Muscle of leg (tissue), 3 donors: ENCODE measurements at regions not wholly inside any gene's neighbourhood (a gene's known extent, or its start where the extent isn't known, plus 50 kb on each side); places are given as distances from the start of the nearest gene placed in this dataset.

ENCODE experiments used
- DNase-seq: peaks from one replicate; pipeline ENCODE4 v3.0.0; 2013
- H3K27ac ChIP-seq: one replicate; pipeline ENCODE4 v1.5.1; 2013; ENCODE audit warnings: mild to moderate bottlenecking, low read length, control low read depth
- H3K27me3 ChIP-seq: one replicate; pipeline ENCODE4 v1.6.1; 2013; ENCODE audit warnings: low read length; ENCODE audit not compliant: control insufficient read depth, insufficient read depth
- H3K36me3 ChIP-seq: one replicate; pipeline ENCODE4 v1.6.1; 2013; ENCODE audit warnings: low read length; ENCODE audit not compliant: control insufficient read depth, insufficient read depth
- H3K4me1 ChIP-seq: one replicate; pipeline ENCODE4 v1.6.1; 2013; ENCODE audit warnings: low read length; ENCODE audit not compliant: control insufficient read depth, insufficient read depth
- H3K4me3 ChIP-seq: one replicate; pipeline ENCODE4 v1.5.1; 2013; ENCODE audit warnings: low read length, control low read depth
- H3K9me3 ChIP-seq: replicated peaks from 2 replicates; pipeline ENCODE4 v1.6.1; 2013; ENCODE audit warnings: low read depth, low read length; ENCODE audit not compliant: control insufficient read depth
- WGBS: methylation state at CpG from one replicate; pipeline ENCODE4 v1.1.5; 2013; ENCODE audit warnings: missing lambda C conversion rate; ENCODE audit not compliant: insufficient coverage; 5-methylcytosine and 5-hydroxymethylcytosine counted together

DNA sequence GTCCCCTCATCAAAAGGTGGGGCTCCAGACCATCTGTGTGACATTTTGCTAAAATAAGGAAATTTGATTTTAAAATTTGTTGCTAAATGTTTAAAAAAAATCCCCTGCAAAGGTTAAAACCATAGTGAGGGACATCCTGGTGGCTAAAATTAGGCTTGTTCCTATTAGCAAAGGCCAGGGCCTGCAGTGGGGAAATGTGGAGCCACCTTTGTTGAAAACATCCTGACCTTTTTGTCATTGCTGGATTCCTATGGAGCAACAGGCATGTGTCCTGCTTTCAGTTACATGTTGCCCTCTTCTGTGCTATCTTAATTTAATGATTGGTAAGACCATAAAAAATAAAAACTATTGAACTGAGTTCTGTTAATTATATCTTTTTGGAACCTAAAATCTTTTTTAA, 524.3 kb downstream of the KCTD12 start:
- Histone ChIP-seq H3K9me3 (no peaks in the 10 kb centered on the region), H3K4me3 (no peak overlapping the region), H3K27ac (no peak overlapping the region), H3K4me1 (no peaks in the 10 kb centered on the region), H3K27me3 (no peaks in the 10 kb centered on the region), H3K36me3 (no peaks in the 10 kb centered on the region)
- DNase-seq: no peak

DNA sequence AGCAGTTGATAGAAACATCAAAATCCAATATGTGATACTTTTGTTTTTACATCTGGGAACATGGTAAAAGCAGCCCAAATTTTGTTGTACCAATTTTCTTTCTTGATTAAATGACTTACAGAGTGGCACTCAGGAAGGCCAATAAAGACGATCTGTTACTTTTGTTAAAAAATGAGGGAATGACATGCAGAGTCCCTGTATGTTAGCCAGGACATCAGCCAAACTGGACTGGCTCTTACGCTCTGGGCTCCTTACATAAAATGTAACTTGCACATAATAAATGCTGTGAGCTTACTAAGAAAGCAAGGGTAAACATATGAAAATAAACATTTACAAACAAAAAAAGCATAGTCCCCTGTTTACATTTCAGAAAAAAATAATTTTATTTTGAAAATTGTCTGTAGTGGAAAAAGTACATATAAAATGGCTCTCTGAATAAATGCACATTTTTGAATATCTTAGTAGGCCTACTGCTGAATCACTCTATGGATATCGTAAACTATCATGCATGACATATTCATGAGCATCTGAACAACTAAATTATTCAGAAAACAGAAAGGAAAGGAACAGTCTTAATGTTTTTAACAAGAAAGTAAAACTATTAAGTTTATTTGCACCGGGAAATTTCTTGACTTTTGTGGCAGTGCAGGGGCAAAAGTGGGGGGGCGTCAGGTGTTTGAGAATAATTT, 534.5 kb downstream of the KCTD12 start:
- no peaks in the 10 kb centered on the region for H3K27me3 ChIP-seq
- H3K9me3 ChIP-seq: no peaks in the 10 kb centered on the region
- H3K4me1 ChIP-seq: no peaks in the 10 kb centered on the region
- H3K36me3 ChIP-seq: no peaks in the 10 kb centered on the region
- DNase-seq: no peak
- no CpG with 5 or more reads among the region's 5 CpGs for WGBS
- H3K27ac ChIP-seq: no peak overlapping the region
- no peak overlapping the region for H3K4me3 ChIP-seq

DNA sequence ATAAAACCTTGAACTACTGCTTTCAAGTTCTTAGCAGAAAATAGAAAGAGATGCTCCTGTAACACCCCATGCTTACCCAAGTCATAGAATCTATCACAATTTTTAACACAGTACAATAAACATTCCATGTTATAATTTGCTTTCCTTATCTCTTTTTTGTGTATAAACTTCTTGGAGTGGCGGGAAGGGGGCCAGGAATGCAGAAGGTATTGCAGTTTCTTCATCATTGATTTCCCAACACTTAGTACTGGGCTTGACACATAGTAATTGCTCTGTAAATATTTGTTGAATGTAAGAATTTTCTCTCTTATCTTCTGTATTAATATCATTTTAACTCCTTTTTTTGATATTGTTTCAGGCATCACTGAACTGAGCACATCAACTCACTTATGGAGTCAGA, 535.8 kb downstream of the KCTD12 start:
- H3K27me3 ChIP-seq: no peaks in the 10 kb centered on the region
- H3K4me3 ChIP-seq: no peak overlapping the region
- H3K4me1 ChIP-seq: no peaks in the 10 kb centered on the region
- no CpG with 5 or more reads among the region's 1 CpG for WGBS
- no peaks in the 10 kb centered on the region for H3K36me3 ChIP-seq
- H3K9me3 ChIP-seq: no peaks in the 10 kb centered on the region
- no peak for DNase-seq
- H3K27ac ChIP-seq: no peak overlapping the region

DNA sequence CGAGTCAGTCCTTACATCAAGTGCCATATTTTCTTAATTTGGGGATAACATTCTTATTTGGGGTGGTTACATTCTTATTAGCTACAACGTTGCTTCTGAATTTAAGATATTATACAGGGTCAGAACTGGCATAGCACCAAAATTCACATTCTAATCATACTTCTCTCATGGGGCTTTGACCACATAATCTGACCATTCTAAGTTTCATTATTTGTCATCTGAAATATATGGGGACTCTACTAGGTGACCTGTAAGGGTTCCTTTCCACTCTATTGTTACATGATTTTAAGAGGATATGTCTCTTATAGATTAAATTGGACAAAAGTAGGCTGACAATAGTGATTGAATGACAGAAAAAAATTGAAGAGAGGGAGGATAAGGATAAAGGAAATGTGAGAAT, 536.5 kb downstream of the KCTD12 start:
- Histone ChIP-seq H3K36me3 (no peaks in the 10 kb centered on the region), H3K9me3 (no peaks in the 10 kb centered on the region), H3K4me3 (no peak overlapping the region), H3K27ac (no peak overlapping the region), H3K4me1 (no peaks in the 10 kb centered on the region), H3K27me3 (no peaks in the 10 kb centered on the region)
- DNase-seq: no peak
- WGBS: no CpG with 5 or more reads among the region's 2 CpGs

DNA sequence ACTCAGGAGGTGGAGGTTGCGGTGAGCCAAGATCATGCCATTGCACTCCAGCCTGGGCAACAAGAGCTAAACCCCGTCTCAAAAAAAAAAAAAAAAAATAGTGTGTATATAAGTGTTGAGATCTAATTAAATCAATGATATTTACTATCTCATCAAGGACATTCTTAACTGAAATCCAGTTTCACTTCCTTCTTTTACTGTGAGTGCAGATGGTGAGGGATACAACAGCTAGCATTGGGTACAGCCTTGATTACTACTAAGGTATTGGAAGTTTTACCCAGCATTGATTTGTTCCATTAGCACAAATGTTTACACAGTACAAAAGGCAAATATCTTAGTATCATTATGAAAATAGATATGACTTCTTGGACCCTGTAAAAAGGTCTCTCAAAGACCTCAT, 546.6 kb downstream of the KCTD12 start:
- no peak for DNase-seq
- H3K4me3 ChIP-seq: no peak overlapping the region
- H3K27me3 ChIP-seq: no peaks in the 10 kb centered on the region
- H3K36me3 ChIP-seq: no peaks in the 10 kb centered on the region
- H3K4me1 ChIP-seq: no peaks in the 10 kb centered on the region
- H3K27ac ChIP-seq: no peak overlapping the region
- no CpG with 5 or more reads among the region's 2 CpGs for WGBS
- no peaks in the 10 kb centered on the region for H3K9me3 ChIP-seq

DNA sequence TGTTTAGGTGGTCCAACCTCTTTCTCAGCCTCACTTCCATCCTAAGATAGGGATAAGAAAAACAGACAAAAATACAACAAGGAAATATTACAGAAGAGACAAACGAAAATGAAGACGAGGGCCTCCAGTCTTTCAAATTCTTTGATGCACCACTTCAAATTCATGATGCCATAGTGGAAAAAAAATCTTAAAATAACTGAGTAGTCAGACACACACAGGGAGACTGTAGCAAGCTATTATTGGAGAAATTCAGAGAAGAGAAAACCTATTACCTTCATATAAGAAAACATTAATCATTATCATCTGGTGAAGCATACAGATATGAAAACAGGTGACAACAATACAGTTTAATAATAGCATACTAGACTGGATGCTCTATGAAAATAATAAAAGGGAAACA, 548.2 kb downstream of the KCTD12 start:
- H3K27ac ChIP-seq: no peak overlapping the region

DNA sequence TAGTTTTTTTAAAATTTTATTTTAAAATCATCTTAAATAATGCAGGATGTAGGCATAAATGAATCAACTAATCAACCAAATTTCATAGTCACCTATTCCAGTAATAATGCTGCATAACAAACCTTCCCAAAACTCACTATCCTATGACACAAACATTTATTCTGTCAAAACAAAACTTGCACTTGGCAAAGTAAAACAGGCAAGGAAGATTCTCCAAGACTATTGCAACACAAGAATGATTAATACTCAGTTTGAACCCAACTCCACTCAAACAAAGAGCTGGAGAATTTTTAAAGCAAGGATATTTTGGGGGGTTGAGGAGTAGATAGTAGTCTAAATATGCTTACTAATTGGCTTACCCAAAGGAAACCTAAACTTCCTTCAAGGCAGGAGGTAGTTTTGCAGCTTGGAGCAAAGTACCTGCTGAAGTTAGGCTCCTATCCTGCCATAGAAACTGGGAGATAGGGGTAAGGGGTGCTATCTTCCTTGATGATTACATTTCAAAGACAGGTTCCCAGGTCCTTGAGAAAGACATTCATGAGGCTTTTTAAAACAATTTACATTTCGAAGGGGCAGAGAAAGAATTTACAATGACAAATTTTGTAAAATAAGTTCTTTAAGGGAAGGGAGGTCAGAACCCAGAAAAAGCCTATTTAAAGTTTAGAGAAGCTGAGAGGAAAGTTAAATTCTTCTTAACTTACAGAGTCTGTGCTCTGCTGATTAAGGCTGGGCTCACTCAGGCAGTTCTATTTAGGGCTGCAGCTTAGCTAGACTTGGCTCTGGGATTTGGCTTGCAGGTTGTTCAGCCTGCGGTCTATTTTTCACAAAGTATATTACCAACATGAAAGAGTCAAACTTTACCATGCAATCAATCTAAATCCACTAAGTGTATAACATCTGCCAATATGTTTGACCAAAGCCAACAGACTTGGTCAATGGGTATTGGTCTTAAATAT, 549.0 kb downstream of the KCTD12 start:
- peak; percentile 48 for DNase-seq
- 100% methylated on average over 1 of the region's 2 CpGs for WGBS
- Histone ChIP-seq H3K4me1 (no peaks in the 10 kb centered on the region), H3K9me3 (no peaks in the 10 kb centered on the region), H3K36me3 (no peaks in the 10 kb centered on the region), H3K27me3 (no peaks in the 10 kb centered on the region), H3K4me3 (no peak overlapping the region), H3K27ac (no peak overlapping the region)

More for the DNA sequence above, 548.2 kb downstream of the KCTD12 start:
- Histone ChIP-seq H3K36me3 (no peaks in the 10 kb centered on the region), H3K9me3 (no peaks in the 10 kb centered on the region), H3K4me1 (no peaks in the 10 kb centered on the region), H3K27me3 (no peaks in the 10 kb centered on the region), H3K4me3 (no peak overlapping the region)
- DNase-seq: no peak
- no CpG with 5 or more reads among the region's 2 CpGs for WGBS

DNA sequence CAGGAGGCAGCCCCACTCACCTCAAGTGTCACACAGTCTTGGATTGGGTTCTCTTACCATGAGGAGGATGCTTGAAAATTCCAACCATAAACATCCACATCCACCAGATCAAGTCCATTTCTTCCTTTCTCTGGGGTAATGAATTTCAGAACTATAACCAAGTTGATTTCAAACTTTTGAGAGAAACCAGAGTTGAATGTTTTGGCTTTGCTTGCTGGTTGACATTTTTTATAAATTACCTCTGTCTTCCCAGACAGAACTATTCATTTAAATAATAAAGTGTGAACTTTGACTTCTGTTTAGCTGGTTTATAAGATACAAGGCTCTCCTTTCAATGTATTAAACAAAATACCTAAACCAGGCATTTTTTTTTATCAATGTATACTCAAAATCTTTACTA, 550.7 kb downstream of the KCTD12 start:
- H3K4me1 ChIP-seq: peaks cover 2% of the 10 kb centered on the region
- no peak for DNase-seq

DNA sequence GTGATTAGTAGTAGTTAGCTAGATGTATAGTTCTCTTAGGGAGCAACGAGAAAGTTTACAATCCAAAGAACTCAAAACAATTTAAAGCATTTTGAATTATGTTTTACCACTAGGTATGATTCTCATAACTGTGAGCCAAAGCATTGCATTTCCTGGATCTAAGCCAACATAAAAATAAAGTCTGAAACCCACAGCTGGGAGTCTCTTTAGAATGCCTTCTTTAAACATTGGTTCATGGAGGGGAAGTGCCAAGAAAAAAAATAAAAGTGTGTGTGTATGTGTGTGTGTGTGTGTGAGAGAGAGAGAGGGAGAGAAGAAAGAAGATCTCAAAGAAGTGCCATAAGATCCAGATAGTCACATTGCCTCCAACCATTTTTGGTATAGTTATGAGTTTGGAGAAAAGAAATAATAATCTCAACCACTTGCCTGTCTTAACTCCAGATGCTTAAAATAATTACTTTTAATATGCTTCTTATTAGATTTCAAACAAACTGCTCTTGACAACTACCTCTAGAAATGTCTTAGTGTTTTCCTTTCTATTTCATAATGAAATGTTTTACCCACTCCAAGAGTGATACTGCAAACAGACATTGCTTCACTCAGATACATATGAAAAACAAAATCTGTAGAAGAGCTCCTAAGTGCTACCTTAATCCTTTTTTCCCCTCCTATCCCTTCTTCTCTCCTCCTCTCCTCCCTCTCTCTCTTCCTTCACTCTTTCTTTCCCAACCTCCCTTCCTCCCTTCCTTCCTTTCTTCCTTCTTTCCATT, 554.1 kb downstream of the KCTD12 start:
- peak overlapping the region; percentile 9 for H3K27ac ChIP-seq
- DNase-seq: peak; percentile 80
- H3K27me3 ChIP-seq: no peaks in the 10 kb centered on the region
- no peaks in the 10 kb centered on the region for H3K9me3 ChIP-seq
- no peaks in the 10 kb centered on the region for H3K36me3 ChIP-seq
- H3K4me1 ChIP-seq: peaks cover 2% of the 10 kb centered on the region
- H3K4me3 ChIP-seq: no peak overlapping the region
- WGBS: no CpG with 5 or more reads among the region's 1 CpG

More for the DNA sequence above, 550.7 kb downstream of the KCTD12 start:
- Histone ChIP-seq H3K9me3 (no peaks in the 10 kb centered on the region), H3K36me3 (no peaks in the 10 kb centered on the region), H3K4me3 (no peak overlapping the region), H3K27ac (no peak overlapping the region), H3K27me3 (no peaks in the 10 kb centered on the region)

DNA sequence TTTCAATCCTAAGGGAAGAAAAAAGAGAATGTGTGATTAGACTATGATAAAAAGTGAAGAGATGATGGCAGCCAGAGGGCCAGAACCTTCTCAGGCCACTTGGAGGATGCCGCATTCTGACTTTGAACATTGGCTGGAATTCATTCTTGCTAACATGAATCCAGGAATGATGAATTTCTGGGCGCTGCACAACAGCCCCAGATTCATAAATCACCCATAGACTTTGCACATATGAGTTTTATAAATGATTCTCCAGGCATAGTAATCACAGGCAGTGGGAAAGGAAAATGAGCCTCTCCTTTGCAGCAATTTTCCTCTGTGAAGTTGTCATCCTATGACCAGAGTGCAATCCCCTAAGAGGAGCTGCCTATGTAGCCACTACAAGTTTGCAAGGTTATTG, 555.4 kb downstream of the KCTD12 start:
- H3K27ac ChIP-seq: peak overlapping the region; percentile 39
- H3K36me3 ChIP-seq: no peaks in the 10 kb centered on the region
- H3K4me3 ChIP-seq: no peak overlapping the region
- H3K4me1 ChIP-seq: peaks cover 2% of the 10 kb centered on the region
- no CpG with 5 or more reads among the region's 2 CpGs for WGBS
- no peaks in the 10 kb centered on the region for H3K27me3 ChIP-seq
- no peaks in the 10 kb centered on the region for H3K9me3 ChIP-seq
- DNase-seq: peak; percentile 89
